RPMI7951 (cell line): ENCODE measurements at regions not wholly inside any gene's neighbourhood (a gene's known extent, or its start where the extent isn't known, plus 50 kb on each side); places are given as distances from the start of the nearest gene placed in this dataset.

ENCODE experiments used
- DNase-seq: peaks from one replicate; pipeline ENCODE4 v3.0.0-alpha.2; 2012; ENCODE audit warnings: low read depth

GRCh38 chr11:29959488-29959887, 57.3 kb downstream of the KCNA4 start:
- no peak for DNase-seq

GRCh38 chr11:29957431-29957830, 59.4 kb downstream of the KCNA4 start:
- no peak for DNase-seq

- no peak for DNase-seq
Measured at GRCh38 chr11:29956076-29956556, 60.7 kb downstream of the KCNA4 start.

GRCh38 chr11:29943347-29943746, 73.5 kb downstream of the KCNA4 start:
- DNase-seq: no peak

DNA sequence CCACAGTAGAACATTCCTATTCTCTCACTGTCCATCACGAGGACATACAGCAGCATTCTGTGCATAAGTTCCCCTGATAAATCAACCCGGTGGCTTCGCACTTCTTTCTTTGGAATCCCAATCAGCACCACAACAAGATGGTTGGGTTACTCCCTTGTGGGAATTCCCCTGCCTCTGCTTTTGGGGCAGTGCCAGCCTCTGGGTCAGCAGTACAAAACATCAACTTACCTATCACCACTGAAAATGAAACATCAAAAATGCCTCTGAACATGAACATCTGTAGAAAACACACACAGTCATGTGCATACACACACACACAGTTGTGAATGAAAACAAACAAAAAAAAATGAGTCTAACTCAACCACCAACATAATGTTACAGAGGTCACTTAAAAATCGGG, 79.3 kb downstream of the KCNA4 start:
- DNase-seq: no peak

GRCh38 chr11:29934115-29934638, 82.7 kb downstream of the KCNA4 start:
- DNase-seq: no peak

DNA sequence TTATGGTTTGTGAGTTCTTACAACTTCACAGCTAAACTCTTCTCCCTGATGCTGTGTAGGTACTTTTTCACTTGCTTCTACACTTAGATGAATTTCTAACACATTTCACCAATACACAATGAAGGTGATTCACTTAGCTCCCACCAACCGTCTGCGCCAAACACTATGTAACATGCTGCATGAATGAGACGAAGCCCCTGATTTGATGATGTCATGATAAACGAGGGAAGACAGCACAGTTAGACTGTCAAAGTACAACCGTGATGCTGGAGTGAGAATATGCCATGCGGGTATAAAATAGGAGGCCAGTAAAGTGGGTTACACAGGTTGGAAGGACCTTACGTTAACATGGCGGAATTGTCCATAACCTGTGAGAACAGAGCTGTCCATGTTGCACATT, 100.8 kb downstream of the KCNA4 start:
- DNase-seq: no peak

- no peak for DNase-seq
Measured at GRCh38 chr11:29914203-29914930, 102.5 kb downstream of the KCNA4 start.

- DNase-seq: no peak
Measured at GRCh38 chr11:29913352-29913751, 103.5 kb downstream of the KCNA4 start.

DNA sequence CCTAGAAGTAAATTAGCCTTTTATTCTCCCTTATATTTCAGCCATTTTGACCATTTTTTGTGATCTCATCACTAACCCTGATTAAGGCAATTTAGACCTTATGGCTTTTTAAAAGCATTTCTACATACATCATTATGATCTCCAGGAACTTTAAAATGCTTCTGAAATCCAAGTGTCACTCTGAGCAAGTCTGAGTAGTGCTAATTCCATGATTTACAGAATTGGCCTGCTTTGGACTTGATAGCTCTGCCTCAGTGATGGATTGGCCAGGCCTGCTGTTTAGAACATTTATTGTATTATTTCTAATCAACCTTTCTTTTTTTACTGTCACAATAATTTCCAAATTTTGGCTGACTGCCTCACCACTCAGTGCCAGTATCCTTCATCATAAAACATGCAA, 116.4 kb downstream of the KCNA4 start:
- no peak for DNase-seq

GRCh38 chr11:29879560-29879959, 137.3 kb downstream of the KCNA4 start:
- DNase-seq: no peak

GRCh38 chr11:29876192-29876591, 140.6 kb downstream of the KCNA4 start:
- no peak for DNase-seq

DNA sequence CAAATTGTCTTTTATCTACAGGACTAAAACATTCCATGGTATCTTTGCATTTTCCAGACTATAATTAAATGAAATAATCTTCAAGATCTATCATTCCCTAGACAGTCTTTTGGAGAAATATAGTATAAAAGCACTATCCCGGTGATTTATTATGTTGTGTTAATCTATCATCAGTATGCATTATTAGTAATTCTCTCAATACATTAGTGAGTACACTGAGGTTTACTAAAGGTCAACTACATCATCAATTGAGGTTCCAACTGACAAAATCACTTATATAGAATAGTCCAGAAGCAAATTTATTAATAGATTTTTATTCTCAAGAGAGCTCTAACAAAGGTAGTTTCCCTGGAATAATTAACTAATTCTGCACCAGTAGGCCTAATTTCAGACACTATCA, 169.6 kb downstream of the KCNA4 start:
- no peak for DNase-seq

DNA sequence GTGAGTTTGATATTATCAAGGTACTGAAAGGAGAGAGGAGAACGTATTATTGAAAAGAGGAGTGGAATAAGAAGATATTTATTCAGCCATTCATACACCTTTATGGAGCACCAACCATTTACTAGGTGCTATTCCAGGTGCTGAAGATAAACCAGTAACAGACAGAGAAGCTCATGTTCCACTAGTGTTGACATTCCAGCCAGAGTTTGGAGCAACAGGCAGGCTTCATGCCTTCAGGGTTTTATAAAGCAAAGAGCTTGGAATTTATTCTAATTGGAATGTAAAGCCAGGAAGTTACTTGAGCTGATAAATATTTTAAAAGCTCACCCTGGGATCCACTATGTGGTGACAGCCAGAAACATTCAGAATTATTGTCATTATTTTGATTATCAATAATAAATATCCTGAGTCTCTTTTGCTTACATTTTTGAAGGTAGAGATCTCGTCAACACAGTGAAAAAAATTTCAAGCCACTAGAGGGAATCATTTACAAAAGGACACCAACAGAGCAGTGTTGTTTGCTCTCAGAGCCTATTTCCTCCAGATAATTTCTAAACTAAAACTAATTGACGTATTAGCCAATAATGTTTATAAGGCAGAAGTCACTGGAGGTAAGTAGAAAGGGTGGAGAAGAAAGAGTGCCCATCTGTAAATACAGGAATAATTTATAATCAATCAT, 172.0 kb downstream of the KCNA4 start:
- DNase-seq: no peak

GRCh38 chr11:29844031-29844430, 172.8 kb downstream of the KCNA4 start:
- no peak for DNase-seq

DNA sequence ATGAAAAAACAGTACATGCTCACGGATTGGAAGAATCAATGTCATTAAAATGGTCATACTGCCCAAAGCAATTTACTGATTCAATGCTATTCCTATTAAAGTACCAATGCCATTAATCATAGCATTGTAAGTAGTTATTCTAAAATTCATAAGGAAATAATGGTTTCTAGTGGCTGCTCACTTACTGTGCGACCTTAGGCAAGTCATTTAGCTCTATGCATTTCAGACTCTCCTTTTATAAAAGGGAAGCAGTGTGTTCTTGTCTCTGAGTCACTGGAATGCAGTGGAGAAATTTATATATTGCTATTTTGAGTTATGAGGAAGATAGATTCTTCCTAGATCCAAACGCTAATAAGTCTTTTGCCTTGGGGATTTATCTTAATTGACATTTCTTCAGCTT, 174.8 kb downstream of the KCNA4 start:
- DNase-seq: peak; percentile 8

DNA sequence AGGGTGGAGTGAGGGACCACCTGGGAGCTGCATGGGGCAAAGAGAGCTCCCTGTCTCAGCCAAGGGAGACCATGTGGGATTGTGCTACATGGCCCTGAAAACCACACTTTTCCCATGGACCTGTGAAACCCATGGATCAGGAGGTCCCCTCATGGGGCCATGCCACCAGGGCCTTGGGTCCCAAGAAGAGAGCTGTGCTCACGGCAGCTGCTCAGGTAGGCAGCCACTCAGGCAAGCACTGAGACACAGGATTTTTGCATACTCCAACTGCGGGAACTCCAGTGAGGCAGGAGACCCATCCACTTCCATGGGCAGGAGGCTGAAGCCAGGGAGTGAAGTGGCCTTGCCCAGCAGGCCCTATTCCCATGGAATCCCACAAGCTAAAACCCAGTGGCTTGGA, 190.0 kb downstream of the KCNA4 start:
- DNase-seq: no peak

DNA sequence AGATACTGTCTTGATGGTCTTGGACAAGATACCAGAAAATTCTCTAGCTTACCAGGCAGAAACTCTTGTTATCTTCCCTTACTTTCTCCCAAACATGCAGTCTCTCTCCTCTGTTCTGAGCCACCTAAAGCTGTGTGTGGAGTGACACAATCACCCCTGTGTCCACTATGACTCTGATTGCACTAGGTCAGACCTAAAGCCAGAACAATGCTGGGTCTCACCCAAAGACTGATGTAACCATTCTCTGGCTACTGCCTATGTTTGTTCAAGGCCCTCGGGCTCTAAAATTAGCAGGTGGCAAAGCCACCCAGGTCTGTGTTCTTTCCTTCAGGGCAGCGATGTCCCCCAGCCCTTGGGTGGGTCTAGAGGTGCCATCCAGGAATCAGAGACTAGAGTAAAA, 200.5 kb downstream of the KCNA4 start:
- no peak for DNase-seq

DNA sequence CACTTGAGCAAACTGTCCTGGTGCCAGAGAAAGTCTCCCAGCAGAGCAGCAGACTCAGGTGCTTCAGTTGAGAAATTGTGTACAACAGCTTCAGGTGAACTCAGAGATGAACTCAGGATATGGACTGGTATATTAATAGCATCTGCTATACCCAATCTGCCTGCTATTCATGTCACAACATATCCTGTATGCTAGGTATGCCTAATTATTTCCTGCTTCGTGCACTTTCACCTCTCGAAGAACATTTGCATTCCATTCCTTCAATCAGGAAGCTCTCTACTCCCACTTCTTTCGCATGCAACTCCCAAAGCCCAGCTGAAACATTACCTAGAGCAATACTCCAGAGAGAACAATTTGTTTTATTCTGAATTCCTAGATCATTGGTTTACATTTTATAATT, 207.7 kb downstream of the KCNA4 start:
- no peak for DNase-seq

- no peak for DNase-seq
Measured at GRCh38 chr11:29802522-29802921, 214.3 kb downstream of the KCNA4 start.

GRCh38 chr11:29801561-29801960, 215.3 kb downstream of the KCNA4 start:
- no peak for DNase-seq

DNA sequence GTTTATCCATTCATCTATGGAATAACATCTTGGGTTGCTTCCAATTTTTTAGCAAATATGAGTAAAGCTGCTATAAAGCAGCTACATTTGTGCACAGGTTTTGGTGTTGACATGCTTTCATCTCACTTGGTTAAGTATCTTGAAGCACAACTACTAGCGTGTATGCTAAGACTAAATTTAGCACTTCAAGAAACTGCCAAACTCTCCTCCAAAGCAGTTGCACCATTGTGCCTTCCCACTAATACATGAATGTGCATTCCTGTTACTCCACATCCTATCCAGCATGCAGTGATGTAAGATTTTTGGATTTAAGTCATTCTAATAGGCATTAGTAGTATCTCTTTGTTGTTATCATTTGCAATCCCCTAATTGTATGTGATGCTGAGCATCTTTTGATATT, 230.7 kb downstream of the KCNA4 start:
- no peak for DNase-seq

DNA sequence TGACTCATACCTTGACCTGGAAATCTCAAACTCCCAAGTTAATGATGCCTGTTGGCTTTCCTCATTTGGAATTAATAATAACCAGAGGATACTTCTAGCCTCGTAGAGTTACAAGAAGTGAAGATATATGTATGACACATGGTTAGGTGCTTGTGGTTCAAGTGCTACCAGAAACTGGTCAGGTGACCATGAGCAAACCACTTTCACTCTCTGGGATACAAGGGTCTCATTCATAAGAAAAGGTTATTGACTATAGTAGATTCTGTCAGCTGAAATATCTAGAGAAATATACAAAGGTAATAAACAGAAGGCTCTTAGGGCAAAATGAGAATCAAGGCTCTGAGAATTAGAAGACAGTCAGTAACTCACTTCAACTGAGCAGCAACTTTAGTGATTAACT, 233.3 kb downstream of the KCNA4 start:
- DNase-seq: peak; percentile 0
